Thyroid gland (tissue), 4 donors: ENCODE measurements at regions not wholly inside any gene's neighbourhood (a gene's known extent, or its start where the extent isn't known, plus 50 kb on each side); places are given as distances from the start of the nearest gene placed in this dataset.

Experiments used
- POLR2A ChIP-seq, 2 donors: fragments of 450-650 bp; IDR thresholded peaks; one replicate each; pipeline ENCODE4 v1.6.1; 2017; ENCODE audit warnings: antibody characterized with exemption in 2 of 2, mild to moderate bottlenecking in 2 of 2, moderate library complexity in 1 of 2
- TF ChIP-seq, protein P1 (sequence below), 6 experiments: fragments of 200-600 bp in 3 of 6; fragments of 450-650 bp in 3 of 6; sonication (generic) in 3 of 6; IDR thresholded peaks; one replicate each; pipeline ENCODE4 v1.5.1; 2016 to 2019; ENCODE audit warnings: antibody characterized with exemption in 6 of 6, mild to moderate bottlenecking in 2 of 6, inconsistent platforms in 1 of 6, moderate library complexity in 1 of 6

DNA sequence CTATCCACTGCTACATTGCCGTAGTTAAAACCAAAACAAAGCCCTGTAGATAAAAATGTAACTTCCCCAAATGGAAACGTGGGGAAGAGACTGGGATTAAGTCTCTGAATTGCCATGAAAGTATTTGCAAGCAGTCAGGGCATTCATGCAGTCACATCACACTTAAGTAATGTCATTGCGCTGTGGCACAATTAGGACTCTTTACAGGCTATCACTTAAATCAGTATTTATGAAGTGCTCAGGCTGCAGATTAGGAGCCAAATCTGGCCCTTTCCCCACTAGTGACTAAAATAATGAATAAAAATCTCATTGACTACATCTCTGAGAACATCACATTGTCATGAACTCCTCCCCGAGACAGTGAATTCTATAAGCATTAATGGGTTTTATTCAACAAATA, 300.9 kb downstream of the ICOS start:
- TF ChIP-seq, protein P1, sequence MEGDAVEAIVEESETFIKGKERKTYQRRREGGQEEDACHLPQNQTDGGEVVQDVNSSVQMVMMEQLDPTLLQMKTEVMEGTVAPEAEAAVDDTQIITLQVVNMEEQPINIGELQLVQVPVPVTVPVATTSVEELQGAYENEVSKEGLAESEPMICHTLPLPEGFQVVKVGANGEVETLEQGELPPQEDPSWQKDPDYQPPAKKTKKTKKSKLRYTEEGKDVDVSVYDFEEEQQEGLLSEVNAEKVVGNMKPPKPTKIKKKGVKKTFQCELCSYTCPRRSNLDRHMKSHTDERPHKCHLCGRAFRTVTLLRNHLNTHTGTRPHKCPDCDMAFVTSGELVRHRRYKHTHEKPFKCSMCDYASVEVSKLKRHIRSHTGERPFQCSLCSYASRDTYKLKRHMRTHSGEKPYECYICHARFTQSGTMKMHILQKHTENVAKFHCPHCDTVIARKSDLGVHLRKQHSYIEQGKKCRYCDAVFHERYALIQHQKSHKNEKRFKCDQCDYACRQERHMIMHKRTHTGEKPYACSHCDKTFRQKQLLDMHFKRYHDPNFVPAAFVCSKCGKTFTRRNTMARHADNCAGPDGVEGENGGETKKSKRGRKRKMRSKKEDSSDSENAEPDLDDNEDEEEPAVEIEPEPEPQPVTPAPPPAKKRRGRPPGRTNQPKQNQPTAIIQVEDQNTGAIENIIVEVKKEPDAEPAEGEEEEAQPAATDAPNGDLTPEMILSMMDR (IDR thresholded peaks at IDR 0.05): no peak
- TF ChIP-seq POLR2A (IDR thresholded peaks at IDR 0.05): no peak
